DOHH2 (cell line): ENCODE measurements at regions not wholly inside any gene's neighbourhood (a gene's known extent, or its start where the extent isn't known, plus 50 kb on each side); places are given as distances from the start of the nearest gene placed in this dataset.

Experiments
- H3F3A ChIP-seq: fragments of 200-600 bp; sonication (generic), shearing (Covaris generic); 2 replicates; pipeline ENCODE4 v1.6.0; 2016; ENCODE audit warnings: antibody characterized with exemption, mild to moderate bottlenecking; ENCODE audit not compliant: control insufficient read depth, insufficient read depth
- H3K27ac ChIP-seq: fragments of 200-600 bp; sonication (generic); 2 replicates; pipeline ENCODE4 v1.5.1; 2014; ENCODE audit warnings: low read depth, mild to moderate bottlenecking, low read length, moderate library complexity
- H3K27me3 ChIP-seq: fragments of 200-600 bp; sonication (generic); 2 replicates; pipeline ENCODE4 v1.6.1; 2014; ENCODE audit warnings: mild to moderate bottlenecking, low read length, mixed read lengths; ENCODE audit not compliant: control insufficient read depth
- H3K36me3 ChIP-seq: fragments of 200-600 bp; sonication (generic); 2 replicates; pipeline ENCODE4 v1.6.1; 2014; ENCODE audit warnings: mild to moderate bottlenecking, low read length, moderate library complexity, mixed read lengths; ENCODE audit not compliant: control insufficient read depth
- H3K4me1 ChIP-seq: fragments of 200-600 bp; sonication (generic); 2 replicates; pipeline ENCODE4 v1.6.1; 2014; ENCODE audit warnings: mild to moderate bottlenecking, low read length, mixed read lengths; ENCODE audit not compliant: control insufficient read depth
- H3K4me2 ChIP-seq: fragments of 200-600 bp; sonication (generic); 2 replicates; pipeline ENCODE4 v1.6.0; 2014; ENCODE audit warnings: mild to moderate bottlenecking, low read length, moderate library complexity
- H3K4me3 ChIP-seq: fragments of 200-600 bp; sonication (generic); 2 replicates; pipeline ENCODE4 v1.5.1; 2014; ENCODE audit warnings: mild to moderate bottlenecking, low read length, mixed read lengths
- H3K79me2 ChIP-seq: fragments of 200-600 bp; sonication (generic); 2 replicates; pipeline ENCODE4 v1.6.1; 2014; ENCODE audit warnings: mild to moderate bottlenecking, low read length, mixed read lengths; ENCODE audit not compliant: control insufficient read depth
- H3K9me2 ChIP-seq: fragments of 200-600 bp; sonication (generic); replicated peaks from 2 replicates; pipeline ENCODE4 v1.6.1; 2014; ENCODE audit warnings: mild to moderate bottlenecking, low read length, mixed read lengths; ENCODE audit not compliant: control insufficient read depth
- H3K9me3 ChIP-seq: fragments of 200-600 bp; sonication (generic); 2 replicates; pipeline ENCODE4 v1.6.1; 2014; ENCODE audit warnings: antibody characterized with exemption, low read length, mixed read lengths; ENCODE audit not compliant: control insufficient read depth, insufficient read depth
- H4K20me1 ChIP-seq: fragments of 200-600 bp; sonication (generic); 2 replicates; pipeline ENCODE4 v1.6.0; 2014; ENCODE audit warnings: low read depth, mild to moderate bottlenecking, antibody characterized with exemption, low read length, moderate library complexity; ENCODE audit not compliant: control insufficient read depth, insufficient read depth
- CTCF ChIP-seq: fragments of 200-600 bp; sonication (generic); IDR thresholded peaks from one replicate; pipeline ENCODE4 v1.5.1; 2014; ENCODE audit warnings: antibody characterized with exemption, mild to moderate bottlenecking, low read depth, low read length; ENCODE audit not compliant: poor library complexity, severe bottlenecking
- EZH2phosphoT487 ChIP-seq: fragments of 200-600 bp; sonication (generic); IDR thresholded peaks from 2 replicates; pipeline ENCODE4 v1.6.1; 2017; ENCODE audit warnings: borderline replicate concordance, mild to moderate bottlenecking, antibody characterized with exemption, low read length, moderate library complexity, mixed read lengths

- H4K20me1 ChIP-seq: no peaks in the 10 kb centered on the region
Observed at GRCh38 chr5:103402851-103403250, 144.3 kb downstream of the MACIR start.

GRCh38 chr5:103397739-103398581 is 139.4 kb downstream of the MACIR start:
- Histone ChIP-seq H3K4me3 (no peak overlapping the region), H3K9me2 (no peaks in the 10 kb centered on the region), H3K79me2 (no peaks in the 10 kb centered on the region), H3K27ac (no peak overlapping the region), H3K4me1 (no peaks in the 10 kb centered on the region), H4K20me1 (no peaks in the 10 kb centered on the region), H3K36me3 (no peaks in the 10 kb centered on the region), H3K9me3 (no peaks in the 10 kb centered on the region), H3K27me3 (no peaks in the 10 kb centered on the region), H3K4me2 (no peak overlapping the region), H3F3A (no peaks in the 10 kb centered on the region)
- TF ChIP-seq EZH2phosphoT487 (no peak), CTCF (no peak)

More at GRCh38 chr5:103402851-103403250, 144.3 kb downstream of the MACIR start:
- TF ChIP-seq EZH2phosphoT487 (no peak), CTCF (no peak)
- Histone ChIP-seq H3K9me3 (no peaks in the 10 kb centered on the region), H3K4me2 (no peak overlapping the region), H3K36me3 (no peaks in the 10 kb centered on the region), H3F3A (no peaks in the 10 kb centered on the region), H3K9me2 (no peaks in the 10 kb centered on the region), H3K4me3 (no peak overlapping the region), H3K4me1 (no peaks in the 10 kb centered on the region), H3K27me3 (no peaks in the 10 kb centered on the region), H3K79me2 (no peaks in the 10 kb centered on the region), H3K27ac (no peak overlapping the region)

GRCh38 chr5:103394676-103395075 is 136.1 kb downstream of the MACIR start:
- Histone ChIP-seq H3K9me2 (no peaks in the 10 kb centered on the region), H4K20me1 (no peaks in the 10 kb centered on the region), H3K79me2 (no peaks in the 10 kb centered on the region), H3K27me3 (no peaks in the 10 kb centered on the region), H3K27ac (no peak overlapping the region), H3K4me3 (no peak overlapping the region), H3K4me2 (no peak overlapping the region), H3K36me3 (no peaks in the 10 kb centered on the region), H3F3A (no peaks in the 10 kb centered on the region), H3K4me1 (no peaks in the 10 kb centered on the region), H3K9me3 (no peaks in the 10 kb centered on the region)
- TF ChIP-seq CTCF (no peak), EZH2phosphoT487 (no peak)
